Uterus (tissue), 2 donors: ENCODE measurements at regions not wholly inside any gene's neighbourhood (a gene's known extent, or its start where the extent isn't known, plus 50 kb on each side); places are given as distances from the start of the nearest gene placed in this dataset.

Experiments used
- CTCF ChIP-seq, 4 experiments: fragments of 200-600 bp in 2 of 4; fragments of 450-650 bp in 2 of 4; sonication (generic) in 2 of 4; IDR thresholded peaks; one replicate each; pipeline ENCODE4 v1.5.1; 2016 to 2019; ENCODE audit warnings: antibody characterized with exemption in 4 of 4, mild to moderate bottlenecking in 2 of 4, moderate library complexity in 1 of 4
- POLR2A ChIP-seq, 2 donors: fragments of 450-650 bp; IDR thresholded peaks; one replicate each; pipeline ENCODE4 v1.6.1; 2016; ENCODE audit warnings: antibody characterized with exemption in 2 of 2, mild to moderate bottlenecking in 1 of 2, moderate library complexity in 1 of 2

GRCh38 chr3:48088749-48089466 is 72.7 kb upstream of the MAP4 start:
- peak in 1 of 4 experiments; percentile 5 for TF ChIP-seq CTCF (IDR thresholded peaks at IDR 0.05)
- TF ChIP-seq POLR2A (IDR thresholded peaks at IDR 0.05): peak; percentile 94 to 97
